ENCODE measurements at regions not wholly inside any gene's neighbourhood (a gene's known extent, or its start where the extent isn't known, plus 50 kb on each side); places are given as distances from the start of the nearest gene placed in this dataset.
"Not testable (repeated sequence)": the region's sequence is repeated elsewhere in the genome, so short reads cannot be mapped to it uniquely, and the experiment has no call there.

- 65% methylated on average over 6 of the region's 7 CpGs for WGBS
- H3K36me3 ChIP-seq (ENCODE audit: control insufficient read depth in 1 of 2, insufficient read depth in 2 of 2, low read depth in 1 of 2, low read length in 2 of 2): no peaks in the 10 kb centered on the region
- H3K27ac ChIP-seq (ENCODE audit: low read length, poor library complexity, severe bottlenecking): no peak overlapping the region
- H4K8ac ChIP-seq (ENCODE audit: low read length): no peak overlapping the region
- H3K4ac ChIP-seq (ENCODE audit: low read depth in 1 of 2, low read length in 2 of 2): no peak overlapping the region
- no peak for DNase-seq
- no peak overlapping the region for H2BK120ac ChIP-seq (ENCODE audit: low read depth, low read length)
- H4K91ac ChIP-seq (ENCODE audit: low read length): no peak overlapping the region
- no peak overlapping the region for H2BK12ac ChIP-seq (ENCODE audit: low read length in 2 of 2)
- no peak overlapping the region for H2AFZ ChIP-seq (ENCODE audit: low read depth, low read length)
- no peak overlapping the region for H2BK5ac ChIP-seq (ENCODE audit: low read depth, low read length, poor library complexity, severe bottlenecking)
- no peak overlapping the region for H3K18ac ChIP-seq (ENCODE audit: low read depth in 1 of 2, low read length in 2 of 2)
- H3K23ac ChIP-seq (ENCODE audit: low read length in 2 of 2): no peak overlapping the region
- no peak overlapping the region for H2AK5ac ChIP-seq (ENCODE audit: low read length, severe bottlenecking)
- H3K14ac ChIP-seq (ENCODE audit: low read length in 2 of 2): no peak overlapping the region
- no peak overlapping the region for H3K4me3 ChIP-seq (ENCODE audit: insufficient read depth in 1 of 2, low read depth in 1 of 2, low read length in 2 of 2)
- H3K9me3 ChIP-seq (ENCODE audit: control insufficient read depth, low read length): peaks cover 5% of the 10 kb centered on the region
- H3K27me3 ChIP-seq (ENCODE audit: control insufficient read depth in 1 of 2, insufficient read depth in 1 of 2, low read length in 2 of 2): no peaks in the 10 kb centered on the region
- no peak overlapping the region for H2BK15ac ChIP-seq (ENCODE audit: low read depth, poor library complexity, severe bottlenecking)
- H3K9ac ChIP-seq (ENCODE audit: low read length): no peak overlapping the region
- H3K4me1 ChIP-seq (ENCODE audit: control insufficient read depth, insufficient read depth, low read depth, low read length): peaks cover 2% of the 10 kb centered on the region
- no peak overlapping the region for H3K4me2 ChIP-seq (ENCODE audit: low read length, poor library complexity, severe bottlenecking)
- H3K79me1 ChIP-seq (replicated peaks; ENCODE audit: low read length, poor library complexity, severe bottlenecking): no peaks in the 10 kb centered on the region
Observed at GRCh38 chr19:37309834-37310575, 60.9 kb upstream of the ZNF527 start.

GRCh38 chr19:37312531-37313334, 58.2 kb upstream of the ZNF527 start:
- H3K4ac ChIP-seq (ENCODE audit: low read depth in 1 of 2, low read length in 2 of 2); H3K18ac ChIP-seq (ENCODE audit: low read depth in 1 of 2, low read length in 2 of 2); H3K14ac ChIP-seq (ENCODE audit: low read length in 2 of 2); H3K4me1 ChIP-seq (ENCODE audit: control insufficient read depth, insufficient read depth, low read depth, low read length); H3K36me3 ChIP-seq (ENCODE audit: control insufficient read depth in 1 of 2, insufficient read depth in 2 of 2, low read depth in 1 of 2, low read length in 2 of 2); H3K9me3 ChIP-seq (ENCODE audit: control insufficient read depth, low read length); H3K27me3 ChIP-seq (ENCODE audit: control insufficient read depth in 1 of 2, insufficient read depth in 1 of 2, low read length in 2 of 2); H3K27ac ChIP-seq (ENCODE audit: low read length, poor library complexity, severe bottlenecking); H3K23ac ChIP-seq (ENCODE audit: low read length in 2 of 2); H2BK120ac ChIP-seq (ENCODE audit: low read depth, low read length); H2BK5ac ChIP-seq (ENCODE audit: low read depth, low read length, poor library complexity, severe bottlenecking); H3K79me1 ChIP-seq (replicated peaks; ENCODE audit: low read length, poor library complexity, severe bottlenecking); H2BK15ac ChIP-seq (ENCODE audit: low read depth, poor library complexity, severe bottlenecking); H2AK5ac ChIP-seq (ENCODE audit: low read length, severe bottlenecking); H4K91ac ChIP-seq (ENCODE audit: low read length); H2BK12ac ChIP-seq (ENCODE audit: low read length in 2 of 2): not testable (repeated sequence)
- 7% methylated on average over 36 of the region's 37 CpGs for WGBS
- H3K4me2 ChIP-seq (ENCODE audit: low read length, poor library complexity, severe bottlenecking): peak overlapping the region; percentile 44
- peak overlapping the region; percentile 62 for H2AFZ ChIP-seq (ENCODE audit: low read depth, low read length)
- peak overlapping the region in 1 of 2 experiments; percentile 65 for H3K4me3 ChIP-seq (ENCODE audit: insufficient read depth in 1 of 2, low read depth in 1 of 2, low read length in 2 of 2)
- H3K9ac ChIP-seq (ENCODE audit: low read length): peak overlapping the region; percentile 70
- DNase-seq: peak; percentile 62
- peak overlapping the region; percentile 36 for H4K8ac ChIP-seq (ENCODE audit: low read length)

GRCh38 chr19:37313335-37313627, 57.6 kb upstream of the ZNF527 start:
- Histone ChIP-seq H2AK5ac (ENCODE audit: low read length, severe bottlenecking) (no peak overlapping the region), H3K4ac (ENCODE audit: low read depth in 1 of 2, low read length in 2 of 2) (no peak overlapping the region), H3K4me3 (ENCODE audit: insufficient read depth in 1 of 2, low read depth in 1 of 2, low read length in 2 of 2) (no peak overlapping the region)

More at GRCh38 chr19:37313335-37313627, 57.6 kb upstream of the ZNF527 start:
- no peak overlapping the region for H2BK5ac ChIP-seq (ENCODE audit: low read depth, low read length, poor library complexity, severe bottlenecking)
- H2BK12ac ChIP-seq (ENCODE audit: low read length in 2 of 2): no peak overlapping the region
- no peak overlapping the region for H4K91ac ChIP-seq (ENCODE audit: low read length)
- no peak overlapping the region for H2BK120ac ChIP-seq (ENCODE audit: low read depth, low read length)
- H3K4me1 ChIP-seq (ENCODE audit: control insufficient read depth, insufficient read depth, low read depth, low read length): peaks cover 2% of the 10 kb centered on the region
- peak overlapping the region; percentile 62 for H2AFZ ChIP-seq (ENCODE audit: low read depth, low read length)
- no peak overlapping the region for H3K27ac ChIP-seq (ENCODE audit: low read length, poor library complexity, severe bottlenecking)
- no peaks in the 10 kb centered on the region for H3K79me1 ChIP-seq (replicated peaks; ENCODE audit: low read length, poor library complexity, severe bottlenecking)
- H3K27me3 ChIP-seq (ENCODE audit: control insufficient read depth in 1 of 2, insufficient read depth in 1 of 2, low read length in 2 of 2): no peaks in the 10 kb centered on the region
- H3K14ac ChIP-seq (ENCODE audit: low read length in 2 of 2): no peak overlapping the region
- no peaks in the 10 kb centered on the region for H3K36me3 ChIP-seq (ENCODE audit: control insufficient read depth in 1 of 2, insufficient read depth in 2 of 2, low read depth in 1 of 2, low read length in 2 of 2)
- no peak overlapping the region for H3K23ac ChIP-seq (ENCODE audit: low read length in 2 of 2)
- H4K8ac ChIP-seq (ENCODE audit: low read length): no peak overlapping the region
- no peaks in the 10 kb centered on the region for H3K9me3 ChIP-seq (ENCODE audit: control insufficient read depth, low read length)
- peak overlapping the region; percentile 70 for H3K9ac ChIP-seq (ENCODE audit: low read length)
- no peak overlapping the region for H3K4me2 ChIP-seq (ENCODE audit: low read length, poor library complexity, severe bottlenecking)
- H3K18ac ChIP-seq (ENCODE audit: low read depth in 1 of 2, low read length in 2 of 2): no peak overlapping the region
- no peak for DNase-seq
- H2BK15ac ChIP-seq (ENCODE audit: low read depth, poor library complexity, severe bottlenecking): no peak overlapping the region
- 97% methylated on average over 1 of the region's 1 CpG for WGBS

Measured in mesenchymal stem cell (in vitro differentiated cells and primary cell).